Germinal center (tissue), 1 donor: ENCODE measurements at regions not wholly inside any gene's neighbourhood (a gene's known extent, or its start where the extent isn't known, plus 50 kb on each side); places are given as distances from the start of the nearest gene placed in this dataset.
"Not testable (repeated sequence)": the region's sequence is repeated elsewhere in the genome, so short reads cannot be mapped to it uniquely, and the experiment has no call there.

Source experiments
- DNase-seq: peaks from one replicate; pipeline ENCODE4 v3.0.0; 2012; ENCODE audit warnings: mixed read lengths, low spot score

DNA sequence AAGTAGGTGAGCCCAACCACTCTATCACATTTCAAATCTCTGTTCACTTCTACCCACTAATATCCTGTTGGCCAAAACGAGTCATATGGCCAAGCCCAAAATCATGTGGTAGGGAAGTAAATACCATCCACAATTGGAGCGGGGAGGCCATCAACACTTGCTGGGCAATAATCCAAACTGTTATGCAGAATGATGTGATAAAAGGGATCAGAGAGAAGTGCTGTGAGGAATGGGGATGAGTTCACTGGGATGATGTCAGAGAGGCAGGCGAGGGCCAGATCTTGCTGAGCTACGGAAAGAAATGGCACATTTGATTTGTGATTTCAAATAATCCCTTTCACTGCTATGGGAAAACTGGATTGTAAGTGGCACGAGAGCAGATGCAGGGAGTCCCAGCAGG is 188.4 kb downstream of the NPIPA8 start:
- not testable (repeated sequence) for DNase-seq

DNA sequence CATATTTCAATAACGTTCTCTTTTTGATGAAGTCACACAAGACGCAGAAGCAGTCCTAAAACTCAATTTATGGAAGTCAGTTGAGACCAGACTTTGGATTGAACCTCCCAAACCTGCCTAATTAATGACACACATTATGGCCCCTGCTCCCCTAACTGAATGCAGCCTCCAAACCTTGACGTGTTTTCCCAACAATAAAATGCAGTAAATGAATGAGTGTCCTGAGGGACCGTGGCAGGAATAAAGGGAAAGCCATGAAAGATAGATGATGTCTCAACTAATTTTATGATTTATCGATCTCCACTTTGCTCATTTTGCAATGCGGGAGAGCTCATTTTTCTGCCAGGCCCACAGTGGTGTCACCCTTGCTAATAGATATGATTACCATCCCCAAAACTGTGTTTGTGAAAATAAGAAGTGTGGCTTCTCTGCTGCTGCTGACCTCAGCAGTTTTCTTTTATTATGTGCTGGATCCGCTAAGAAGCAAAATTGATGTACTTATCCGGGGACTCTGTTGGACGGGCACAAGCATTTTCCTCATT is 189.9 kb downstream of the NPIPA8 start:
- DNase-seq, result not testable (repeated sequence)

DNA sequence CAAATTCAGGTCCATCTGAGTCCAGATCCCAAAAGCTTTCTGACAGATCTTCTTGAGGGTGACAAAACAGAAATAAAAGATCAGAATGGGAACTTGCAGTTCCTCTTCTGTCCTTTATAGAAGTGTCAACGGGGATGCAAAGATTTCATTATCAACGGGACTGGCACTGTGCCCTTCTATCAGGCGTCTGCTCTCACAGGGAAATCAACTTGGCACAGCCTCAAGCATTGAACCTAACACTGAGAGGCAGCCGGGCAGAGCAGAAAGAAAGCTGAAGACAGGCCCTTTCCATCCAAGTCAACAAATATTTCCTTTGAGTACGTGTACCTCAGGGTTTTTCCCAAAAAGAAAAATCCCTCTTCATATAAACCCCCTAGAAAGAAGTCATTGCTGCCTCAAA is 194.5 kb downstream of the NPIPA8 start:
- not testable (repeated sequence) for DNase-seq

GRCh38 chr16:18136288-18136687 is 200.2 kb downstream of the NPIPA8 start:
- not testable (repeated sequence) for DNase-seq

DNA sequence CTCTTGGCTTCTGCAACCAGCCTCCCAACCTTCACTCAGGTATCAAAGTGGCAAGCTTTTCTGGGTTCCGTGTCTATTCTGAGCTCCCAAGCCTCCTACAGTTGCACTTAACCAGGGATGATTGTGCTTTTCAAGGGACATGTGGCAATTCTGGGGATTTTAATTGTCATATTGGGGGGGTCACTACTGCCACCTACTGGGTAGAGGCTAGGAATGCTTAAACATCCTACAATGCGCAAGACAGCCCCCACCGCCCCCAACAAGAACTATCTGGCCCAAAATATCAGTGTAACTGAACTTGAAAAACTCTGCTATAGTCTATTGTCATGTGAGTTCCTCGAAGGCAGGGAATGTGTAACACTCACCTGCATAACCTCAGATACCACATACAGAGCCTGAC is 201.5 kb downstream of the NPIPA8 start:
- not testable (repeated sequence) for DNase-seq

DNA sequence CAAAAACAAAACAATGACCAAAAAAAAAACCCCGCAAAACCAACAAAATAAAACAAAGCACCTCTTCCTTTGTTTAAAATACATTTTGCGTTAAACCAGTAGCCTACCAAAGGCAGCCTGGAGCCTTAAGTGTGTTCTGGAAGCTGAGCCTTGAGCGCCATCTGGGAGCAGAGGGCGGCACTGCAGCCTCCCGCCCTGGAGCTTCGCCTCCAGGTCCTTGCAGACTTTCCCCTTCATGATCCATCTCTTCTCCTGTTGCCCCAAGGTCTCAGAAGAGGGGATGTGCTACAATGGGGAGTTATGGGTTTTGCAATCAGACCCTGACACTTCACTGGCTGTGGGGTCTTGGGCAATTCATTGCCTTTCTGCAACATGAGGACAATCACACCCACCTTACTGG is 204.9 kb downstream of the NPIPA8 start:
- not testable (repeated sequence) for DNase-seq

- DNase-seq, result not testable (repeated sequence)
Observed at GRCh38 chr16:18130478-18131120, 205.9 kb downstream of the NPIPA8 start.

DNA sequence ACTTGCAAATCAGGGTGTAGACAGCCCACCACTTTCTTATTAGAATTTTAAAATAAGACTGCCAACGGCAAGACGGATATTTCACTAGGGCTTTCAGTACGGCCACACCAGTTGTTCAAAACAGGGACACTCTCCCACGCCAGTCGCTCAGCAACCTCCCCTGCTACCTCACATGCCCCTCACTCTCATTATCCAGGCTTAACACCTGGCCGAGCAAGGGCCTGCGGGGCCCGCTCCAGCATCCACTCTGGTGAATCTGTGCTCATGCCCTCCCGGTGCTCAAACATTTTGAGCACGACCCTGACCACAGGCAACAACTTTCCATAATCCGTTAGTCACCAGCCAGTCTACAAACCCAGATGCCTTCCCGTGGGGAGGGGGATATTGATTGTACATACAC is 209.5 kb downstream of the NPIPA8 start:
- DNase-seq, result not testable (repeated sequence)

DNA sequence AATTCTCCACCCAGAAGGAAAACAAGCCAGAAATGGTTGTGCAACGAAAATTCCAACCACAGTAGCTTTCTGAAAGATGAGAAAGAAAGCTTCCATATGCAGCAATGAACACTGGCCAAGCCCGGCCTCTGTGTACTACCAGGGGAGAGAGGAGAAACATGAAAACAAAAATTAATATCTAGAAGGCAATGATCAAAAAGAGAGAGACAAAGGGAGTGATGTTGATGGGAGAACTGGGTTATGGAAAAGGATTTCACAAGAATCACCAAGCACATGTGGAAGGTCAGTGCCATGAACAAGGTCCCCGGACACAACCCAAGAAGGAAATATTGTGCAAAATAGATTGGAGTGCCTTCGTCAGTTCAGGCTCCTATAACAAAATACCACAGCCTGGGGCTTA is 217.4 kb downstream of the NPIPA8 start:
- DNase-seq, result not testable (repeated sequence)

DNA sequence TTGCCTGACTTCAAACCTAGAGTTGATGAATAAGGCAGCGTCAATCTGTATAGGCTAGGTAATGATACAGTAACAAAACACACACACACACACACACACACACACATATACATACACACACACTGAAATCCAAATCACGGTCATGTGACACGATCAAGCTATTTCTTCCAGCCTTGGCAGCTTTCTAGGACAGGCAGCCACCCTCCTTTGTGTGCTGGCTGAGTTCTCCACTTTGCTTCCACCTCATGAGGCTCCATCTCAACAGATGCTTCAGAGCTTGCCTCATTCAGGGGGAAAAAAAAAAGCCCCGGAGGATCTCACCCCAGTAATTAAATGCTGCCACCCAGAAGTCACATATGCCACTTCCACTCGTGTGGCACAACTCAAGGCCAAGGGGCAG is 217.9 kb downstream of the NPIPA8 start:
- not testable (repeated sequence) for DNase-seq

DNA sequence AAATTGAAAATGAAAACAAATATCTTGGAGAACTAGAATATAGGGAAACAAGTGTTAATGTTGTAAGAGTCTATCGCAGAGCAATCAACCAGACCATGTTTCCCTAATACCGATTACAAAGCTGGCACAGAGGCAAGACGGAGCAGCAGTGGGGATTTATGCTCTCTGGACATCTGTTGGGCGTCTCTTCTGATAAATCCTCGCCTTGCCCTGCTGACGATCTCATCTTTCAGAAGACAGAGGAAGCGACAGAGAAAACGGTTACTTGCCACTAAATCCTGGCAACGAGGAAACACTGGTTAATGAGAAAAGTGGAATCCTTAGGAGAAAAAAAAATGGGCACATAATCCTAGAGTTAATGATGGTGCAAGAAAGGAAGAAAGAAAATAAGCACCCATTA is 218.5 kb downstream of the NPIPA8 start:
- DNase-seq, result not testable (repeated sequence)

DNA sequence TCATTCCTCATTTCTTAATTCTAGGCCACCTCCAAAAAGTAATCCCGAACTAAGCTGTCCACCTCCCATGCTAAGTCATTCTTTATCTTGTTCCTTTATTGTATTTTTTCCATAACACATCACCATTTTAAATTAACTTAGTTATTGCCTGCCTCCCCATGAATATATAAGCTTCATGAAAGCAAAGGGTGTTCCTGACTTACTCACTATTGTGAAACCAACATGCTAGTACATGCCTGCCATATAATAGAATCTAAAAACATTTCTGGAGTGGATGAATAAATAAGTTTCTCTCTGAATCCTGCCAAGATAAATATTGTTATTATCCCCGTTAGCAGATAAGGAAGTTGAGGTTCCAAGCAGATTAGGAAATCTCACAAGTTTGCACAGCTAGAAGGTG is 232.1 kb downstream of the NPIPA8 start:
- DNase-seq, result not testable (repeated sequence)

DNA sequence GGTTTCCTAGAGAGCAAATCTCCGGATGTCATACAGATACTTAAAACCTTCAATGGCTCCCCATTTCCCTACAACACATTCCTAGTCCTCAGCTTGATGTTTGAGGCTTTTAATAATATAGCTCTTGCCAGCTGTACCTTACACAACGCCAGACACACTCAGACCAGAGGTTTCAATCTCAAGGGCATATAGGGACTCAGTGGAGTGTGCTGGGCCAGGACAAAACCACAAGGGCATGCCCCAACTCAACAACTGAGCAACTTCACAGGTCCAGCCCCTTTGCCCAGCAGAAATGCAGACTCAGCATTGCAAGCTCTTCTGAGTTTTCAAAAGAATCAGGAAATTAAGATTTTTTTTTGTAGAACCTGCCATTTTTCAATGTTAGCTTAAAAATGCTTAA is 235.5 kb downstream of the NPIPA8 start:
- not testable (repeated sequence) for DNase-seq

GRCh38 chr16:18092605-18093004 is 243.9 kb downstream of the NPIPA8 start:
- DNase-seq, result not testable (repeated sequence)

DNA sequence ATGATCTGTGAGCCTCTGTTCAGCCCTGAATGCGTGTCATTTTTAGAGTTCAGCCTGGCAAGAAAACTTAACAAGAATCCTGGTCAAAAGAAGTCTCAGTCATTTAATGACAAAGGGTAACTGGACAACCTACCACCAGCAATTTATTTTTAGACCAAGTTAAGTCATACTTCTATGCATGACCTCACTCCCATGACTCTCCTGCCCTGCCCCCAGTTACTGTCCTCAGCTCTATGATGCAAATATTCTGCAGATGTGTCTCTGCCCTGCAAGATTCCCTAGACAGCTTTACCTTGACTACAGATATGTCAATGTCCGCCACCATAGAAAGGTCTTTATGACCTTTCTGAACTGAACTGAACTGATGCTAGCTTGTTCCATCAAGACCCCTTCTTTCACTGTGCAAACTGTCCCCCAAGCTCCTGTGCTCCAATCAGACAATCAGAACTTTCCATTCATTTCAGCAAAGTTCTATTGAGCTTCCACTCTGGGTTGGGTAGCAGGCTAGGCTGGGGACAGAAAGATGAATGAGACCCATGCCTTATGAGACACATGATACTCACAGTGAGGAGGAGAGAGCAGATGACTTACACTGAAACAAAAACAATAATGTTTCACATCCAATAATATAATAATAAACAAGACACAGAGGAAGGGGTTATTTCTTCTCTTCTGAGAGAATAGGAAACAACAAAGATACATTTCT is 255.7 kb downstream of the NPIPA8 start:
- DNase-seq, result not testable (repeated sequence)

GRCh38 chr16:18077910-18078309 is 258.6 kb downstream of the NPIPA8 start:
- not testable (repeated sequence) for DNase-seq

DNA sequence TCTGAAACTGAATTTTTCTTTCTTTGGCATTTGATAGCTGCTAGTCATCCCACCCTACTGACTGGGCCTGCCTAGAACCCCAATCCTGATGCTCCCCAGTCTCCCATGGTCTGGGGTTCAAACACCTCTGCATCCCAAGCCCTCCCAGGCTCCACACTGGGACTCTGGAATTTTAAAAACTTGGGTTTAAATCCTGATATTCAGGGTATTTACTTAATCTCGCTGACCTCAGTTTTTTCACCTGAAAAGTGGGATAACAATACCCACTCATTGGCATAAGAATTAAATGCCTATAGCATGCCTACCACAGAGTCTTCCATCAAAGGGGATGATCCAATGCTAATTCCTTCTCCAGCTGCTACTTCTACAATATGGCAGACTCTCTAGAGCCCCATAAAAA is 264.4 kb downstream of the NPIPA8 start:
- no peak for DNase-seq

DNA sequence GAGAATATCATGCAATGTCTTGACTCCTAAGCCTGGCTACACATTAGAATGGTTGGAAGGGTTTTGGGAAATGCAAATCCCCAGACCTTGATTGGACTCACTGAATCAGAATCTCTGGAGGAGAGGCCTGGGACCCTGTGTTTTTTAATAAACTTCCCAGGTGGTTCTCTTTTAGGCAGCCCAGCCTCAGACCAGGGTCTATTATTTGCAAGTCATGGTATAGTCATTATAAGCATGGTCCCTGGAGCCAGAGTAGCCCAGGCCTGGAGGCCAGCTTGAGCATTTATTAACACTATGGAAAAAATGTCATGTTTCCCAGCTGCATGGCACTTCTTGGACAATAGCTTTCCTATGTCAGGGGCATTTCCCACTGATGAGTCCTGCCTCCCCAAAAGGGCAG is 266.9 kb downstream of the NPIPA8 start:
- DNase-seq, result no peak

- no peak for DNase-seq
Observed at GRCh38 chr16:18068477-18068876, 268.1 kb downstream of the NPIPA8 start.

GRCh38 chr16:18062713-18063112 is 273.8 kb downstream of the NPIPA8 start:
- DNase-seq, result no peak

DNA sequence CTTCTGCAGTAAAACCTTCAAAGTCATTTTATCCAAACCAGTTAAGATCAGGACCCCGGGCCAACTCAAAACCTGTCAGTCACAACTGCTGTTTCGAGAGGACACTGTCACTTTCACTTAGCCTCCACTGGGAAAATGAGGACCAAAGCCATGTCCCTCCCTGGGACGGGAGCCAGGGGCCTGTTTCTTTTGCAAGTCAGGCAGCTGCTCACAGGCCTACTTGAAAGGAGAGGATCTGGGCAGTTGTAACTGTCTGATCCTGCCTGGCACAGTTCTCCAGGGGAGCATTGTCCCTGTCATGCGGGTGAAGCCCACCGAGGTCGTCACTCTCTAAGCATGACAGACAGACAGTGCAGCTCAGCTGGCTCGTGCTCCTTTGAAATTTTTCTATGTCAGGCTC is 276.2 kb downstream of the NPIPA8 start:
- no peak for DNase-seq

DNA sequence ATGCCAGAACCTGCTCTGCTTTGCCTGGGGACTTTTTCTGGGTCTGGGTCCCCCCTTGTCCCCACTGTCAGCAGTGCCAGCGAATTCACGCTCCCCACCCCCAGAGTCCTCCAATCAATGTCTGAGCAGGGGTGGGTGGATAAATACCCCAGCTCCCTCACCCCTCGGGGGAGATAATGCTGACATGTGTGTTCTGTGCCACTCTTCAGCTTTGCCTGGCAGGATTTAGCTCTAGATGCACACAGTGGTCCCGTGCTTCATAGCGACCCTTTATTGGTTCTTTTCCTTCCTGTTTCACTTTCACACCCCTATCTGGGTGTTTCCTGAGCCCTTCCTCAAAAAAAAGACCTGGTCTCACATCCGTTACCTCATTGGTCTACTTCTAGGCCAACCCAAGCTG is 277.0 kb downstream of the NPIPA8 start:
- DNase-seq, result no peak

DNA sequence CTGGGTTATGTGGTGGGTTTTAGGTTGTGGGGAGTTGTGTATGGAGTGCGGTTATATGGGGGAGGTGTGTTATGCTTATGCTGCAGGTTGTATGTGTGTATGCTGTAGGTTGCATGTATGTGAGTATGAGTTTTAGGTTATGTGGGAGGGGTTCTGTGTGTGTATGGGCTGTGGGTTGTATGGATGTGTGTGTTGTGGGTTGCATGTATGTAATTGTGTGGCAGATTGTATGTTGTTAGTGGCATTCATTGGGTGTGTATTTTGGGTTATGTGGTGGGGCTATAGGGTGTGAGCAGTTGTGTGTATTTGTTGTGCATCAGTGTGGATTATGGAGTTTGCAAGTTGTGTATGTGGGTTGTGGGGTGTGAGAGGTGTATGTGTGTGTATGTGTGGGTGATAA is 277.4 kb downstream of the NPIPA8 start:
- DNase-seq, result no peak
